Caco-2 (cell line): ENCODE measurements at regions not wholly inside any gene's neighbourhood (a gene's known extent, or its start where the extent isn't known, plus 50 kb on each side); places are given as distances from the start of the nearest gene placed in this dataset.

Source experiments
- BruUV-seq: library from RNA; stranded (reverse); fragments of 400-500 nt; replicated peaks from 2 replicates; lab custom pipeline; 2021; lab: Mats Ljungman, UMichigan
- CTCF ChIA-PET: fragments of 300-600 bp; sonication (Branson Sonifier 250); formaldehyde crosslinking; loops from one replicate; lab custom pipeline; 2022; ENCODE audit warnings: antibody characterized with exemption; lab: Charles Lee
- POLR2A ChIA-PET: fragments of 300-600 bp; sonication (Branson Sonifier 250); formaldehyde crosslinking; loops from one replicate; lab custom pipeline; 2022; ENCODE audit warnings: antibody characterized with exemption; lab: Charles Lee
- DNase-seq, 2 experiments: peaks; one replicate each; pipeline versions ENCODE4 v3.0.0 to v3.0.0-alpha.2; 2020 to 2022
- H3K27me3 ChIP-seq: replicated peaks from 2 replicates; pipeline ENCODE4 v1.6.0; 2011; ENCODE audit warnings: low read length; ENCODE audit not compliant: control insufficient read depth, insufficient read depth
- H3K36me3 ChIP-seq: 2 replicates; pipeline ENCODE4 v1.5.1; 2011; ENCODE audit warnings: low read length; ENCODE audit not compliant: control insufficient read depth, insufficient read depth
- H3K4me1 ChIP-seq: fragments of 250-450 bp; sonication (Bioruptor Pico); 2 replicates; pipeline ENCODE4 v1.5.1; 2020; ENCODE audit warnings: mild to moderate bottlenecking
- H3K4me3 ChIP-seq: 2 replicates; pipeline ENCODE4 v1.5.1; 2011; ENCODE audit warnings: low read depth, mild to moderate bottlenecking, control low read depth, low read length
- H3K9me3 ChIP-seq: fragments of 250-450 bp; sonication (Bioruptor Pico); 2 replicates; pipeline ENCODE4 v1.5.1; 2020; ENCODE audit warnings: mild to moderate bottlenecking, moderate library complexity
- H3K27ac Mint-ChIP-seq: one replicate; pipeline ENCODE4 v1.8.0; 2022; ENCODE audit warnings: mixed read lengths; ENCODE audit not compliant: unreplicated experiment
- H3K27me3 Mint-ChIP-seq: one replicate; pipeline ENCODE4 v1.8.0; 2022; ENCODE audit warnings: mixed read lengths; ENCODE audit not compliant: insufficient read depth, unreplicated experiment
- H3K36me3 Mint-ChIP-seq: one replicate; pipeline ENCODE4 v1.8.0; 2022; ENCODE audit warnings: mild to moderate bottlenecking, mixed read lengths; ENCODE audit not compliant: insufficient read depth, unreplicated experiment
- H3K4me1 Mint-ChIP-seq: one replicate; pipeline ENCODE4 v1.8.0; 2022; ENCODE audit warnings: low read depth, mixed read lengths; ENCODE audit not compliant: unreplicated experiment
- H3K4me3 Mint-ChIP-seq: one replicate; pipeline ENCODE4 v1.8.0; 2022; ENCODE audit warnings: mild to moderate bottlenecking, moderate library complexity, mixed read lengths; ENCODE audit not compliant: unreplicated experiment
- H3K9me3 Mint-ChIP-seq: one replicate; pipeline ENCODE4 v1.8.0; 2022; ENCODE audit warnings: mixed read lengths; ENCODE audit not compliant: unreplicated experiment
- intact Hi-C: fragments of 100-400 bp; cut with micrococcal nuclease; formaldehyde crosslinking; loops from one replicate; pipeline ENCODE4 v1.10.0; 2022; ENCODE audit not compliant: unreplicated experiment
- TF ChIP-seq, protein P1 (sequence below), 2 experiments: fragments of 200-600 bp in 1 of 2; IDR thresholded peaks; 1 replicate in 1 of 2; 2 replicates in 1 of 2; pipeline versions ENCODE4 v1.5.1 to v1.8.0; 2011 to 2022; ENCODE audit warnings: antibody characterized with exemption in 1 of 2, control low read depth in 1 of 2, inconsistent platforms in 1 of 2, low read depth in 1 of 2, low read length in 1 of 2, mild to moderate bottlenecking in 1 of 2, moderate library complexity in 1 of 2; ENCODE audit not compliant: insufficient read depth in 1 of 2, severe bottlenecking in 1 of 2, unreplicated experiment in 1 of 2

DNA sequence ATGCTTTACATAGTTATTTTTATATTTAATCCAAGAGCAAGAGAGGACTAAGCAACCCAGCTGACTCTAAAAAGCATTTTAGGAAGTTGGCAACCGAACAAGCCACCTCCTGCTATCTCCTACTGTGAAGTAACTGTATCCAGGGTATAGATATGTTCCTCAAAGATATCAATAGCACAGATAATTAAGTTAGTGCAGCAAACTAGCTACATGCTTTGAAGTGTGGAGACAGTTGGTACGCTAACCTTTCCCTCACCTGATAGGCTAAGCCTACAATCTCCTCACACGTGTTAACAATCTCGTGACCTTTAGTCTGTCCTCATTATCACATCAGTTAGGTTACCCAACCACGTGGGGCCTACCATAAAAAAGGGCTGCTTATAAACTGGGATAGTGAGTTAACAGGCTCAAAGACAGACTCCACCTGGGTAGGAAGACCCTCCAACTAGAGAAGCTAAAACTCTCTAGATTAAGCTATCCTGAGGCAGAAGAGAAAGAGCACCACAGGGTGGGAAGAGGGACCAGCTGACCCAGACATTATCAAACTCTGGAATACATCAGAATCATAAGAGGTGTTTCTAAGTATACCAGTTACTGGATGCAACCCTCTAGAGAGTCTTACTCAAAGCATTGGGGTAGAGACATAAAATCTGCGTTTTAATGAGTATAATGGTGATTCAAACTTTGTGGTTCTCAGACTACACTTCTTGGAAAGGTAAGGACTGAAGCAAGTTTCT, 340.1 kb upstream of the ESRRG start:
- ChIA-PET POLR2A (no interaction called here), CTCF (no interaction called here)
- DNase-seq, result peak; percentile 48 to 69
- no TSS peak for BruUV-seq
- Mint-ChIP-seq H3K36me3 (no peaks in the 10 kb centered on the region), H3K4me1 (peaks cover 4% of the 10 kb centered on the region), H3K27ac (no peak overlapping the region), H3K9me3 (peaks cover under 1% of the 10 kb centered on the region), H3K27me3 (no peaks in the 10 kb centered on the region), H3K4me3 (no peak overlapping the region)
- intact Hi-C loops, result no loop called here
- no peaks in the 10 kb centered on the region for H3K27me3 ChIP-seq
- H3K36me3 ChIP-seq, result no peaks in the 10 kb centered on the region
- TF ChIP-seq, protein P1, sequence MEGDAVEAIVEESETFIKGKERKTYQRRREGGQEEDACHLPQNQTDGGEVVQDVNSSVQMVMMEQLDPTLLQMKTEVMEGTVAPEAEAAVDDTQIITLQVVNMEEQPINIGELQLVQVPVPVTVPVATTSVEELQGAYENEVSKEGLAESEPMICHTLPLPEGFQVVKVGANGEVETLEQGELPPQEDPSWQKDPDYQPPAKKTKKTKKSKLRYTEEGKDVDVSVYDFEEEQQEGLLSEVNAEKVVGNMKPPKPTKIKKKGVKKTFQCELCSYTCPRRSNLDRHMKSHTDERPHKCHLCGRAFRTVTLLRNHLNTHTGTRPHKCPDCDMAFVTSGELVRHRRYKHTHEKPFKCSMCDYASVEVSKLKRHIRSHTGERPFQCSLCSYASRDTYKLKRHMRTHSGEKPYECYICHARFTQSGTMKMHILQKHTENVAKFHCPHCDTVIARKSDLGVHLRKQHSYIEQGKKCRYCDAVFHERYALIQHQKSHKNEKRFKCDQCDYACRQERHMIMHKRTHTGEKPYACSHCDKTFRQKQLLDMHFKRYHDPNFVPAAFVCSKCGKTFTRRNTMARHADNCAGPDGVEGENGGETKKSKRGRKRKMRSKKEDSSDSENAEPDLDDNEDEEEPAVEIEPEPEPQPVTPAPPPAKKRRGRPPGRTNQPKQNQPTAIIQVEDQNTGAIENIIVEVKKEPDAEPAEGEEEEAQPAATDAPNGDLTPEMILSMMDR (IDR thresholded peaks at IDR 0.05; ENCODE audit: insufficient read depth in 1 of 2, low read depth in 1 of 2, low read length in 1 of 2, severe bottlenecking in 1 of 2, unreplicated experiment in 1 of 2), result no peak
- H3K4me3 ChIP-seq, result no peak overlapping the region
- no peaks in the 10 kb centered on the region; the same call in 1 of the 2 replicates for H3K9me3 ChIP-seq
- H3K4me1 ChIP-seq, result peaks cover 22% of the 10 kb centered on the region

DNA sequence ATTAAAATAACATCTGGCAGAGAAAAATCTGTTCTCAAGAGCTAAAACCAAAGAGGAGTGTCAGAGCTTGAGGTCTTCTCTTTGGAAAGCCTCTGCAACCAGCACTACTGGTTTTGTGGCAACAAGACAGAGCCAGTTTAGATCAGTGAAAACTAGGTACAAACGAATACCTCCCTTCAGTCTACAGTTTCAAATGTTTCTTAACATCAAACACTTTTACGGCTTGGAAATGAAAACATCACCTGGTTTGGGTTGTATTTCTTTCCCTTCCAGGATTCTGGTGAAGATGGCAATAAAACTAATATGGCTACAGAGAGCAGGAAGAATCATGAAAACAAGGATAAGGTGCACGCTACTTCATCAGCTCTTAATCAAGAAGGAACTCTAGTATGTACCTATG, 339.4 kb upstream of the ESRRG start:
- peaks cover 8% of the 10 kb centered on the region for H3K9me3 Mint-ChIP-seq

DNA sequence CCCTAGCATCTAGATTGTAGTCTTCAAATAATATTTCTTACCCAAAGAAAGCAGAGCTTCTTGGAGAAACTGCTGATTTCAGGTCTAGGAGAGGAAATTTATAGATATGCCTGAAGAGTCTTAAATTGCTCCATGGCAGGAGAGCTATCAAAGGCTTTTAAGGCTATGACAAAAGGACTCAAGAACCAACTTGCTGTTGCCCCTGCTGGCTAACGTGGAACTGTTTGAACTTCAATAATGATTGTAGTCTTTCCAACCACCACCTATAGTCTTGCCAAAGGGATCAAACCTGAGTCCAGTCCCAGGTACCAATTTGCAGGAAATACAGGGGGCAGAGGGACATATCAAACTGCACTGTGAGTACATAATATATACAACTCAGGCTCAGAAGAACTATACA, 336.2 kb upstream of the ESRRG start:
- H3K36me3 Mint-ChIP-seq, result no peaks in the 10 kb centered on the region

More for the DNA sequence above, 339.4 kb upstream of the ESRRG start:
- no TSS peak for BruUV-seq
- Histone ChIP-seq H3K9me3 (no peaks in the 10 kb centered on the region; the same call in 1 of the 2 replicates), H3K27me3 (no peaks in the 10 kb centered on the region), H3K36me3 (no peaks in the 10 kb centered on the region), H3K4me1 (peaks cover 22% of the 10 kb centered on the region), H3K4me3 (no peak overlapping the region)
- ChIA-PET POLR2A (no interaction called here), CTCF (no interaction called here)
- no peak for DNase-seq
- H3K27ac Mint-ChIP-seq, result no peak overlapping the region
- H3K27me3 Mint-ChIP-seq, result no peaks in the 10 kb centered on the region
- no peak overlapping the region for H3K4me3 Mint-ChIP-seq
- H3K36me3 Mint-ChIP-seq, result no peaks in the 10 kb centered on the region
- TF ChIP-seq, protein P1 (IDR thresholded peaks at IDR 0.05; ENCODE audit: insufficient read depth in 1 of 2, low read depth in 1 of 2, low read length in 1 of 2, severe bottlenecking in 1 of 2, unreplicated experiment in 1 of 2), result no peak
- H3K4me1 Mint-ChIP-seq, result peaks cover 4% of the 10 kb centered on the region
- intact Hi-C loops, result no loop called here

More for the DNA sequence above, 336.2 kb upstream of the ESRRG start:
- no peak overlapping the region for H3K4me3 Mint-ChIP-seq
- ChIA-PET CTCF (no interaction called here), POLR2A (no interaction called here)
- peaks cover 11% of the 10 kb centered on the region for H3K9me3 Mint-ChIP-seq
- no TSS peak for BruUV-seq
- peaks cover 4% of the 10 kb centered on the region for H3K4me1 Mint-ChIP-seq
- TF ChIP-seq, protein P1 (IDR thresholded peaks at IDR 0.05; ENCODE audit: insufficient read depth in 1 of 2, low read depth in 1 of 2, low read length in 1 of 2, severe bottlenecking in 1 of 2, unreplicated experiment in 1 of 2), result no peak
- no peaks in the 10 kb centered on the region for H3K27me3 Mint-ChIP-seq
- Histone ChIP-seq H3K9me3 (no peaks in the 10 kb centered on the region; the same call in 1 of the 2 replicates), H3K36me3 (no peaks in the 10 kb centered on the region), H3K4me3 (no peak overlapping the region), H3K27me3 (no peaks in the 10 kb centered on the region), H3K4me1 (peaks cover 22% of the 10 kb centered on the region)
- H3K27ac Mint-ChIP-seq, result no peak overlapping the region
- DNase-seq, result no peak
- intact Hi-C loops, result no loop called here
